ENCODE measurements at regions not wholly inside any gene's neighbourhood (a gene's known extent, or its start where the extent isn't known, plus 50 kb on each side); places are given as distances from the start of the nearest gene placed in this dataset.

GRCh38 chr6:167664678-167665660 is 161.7 kb upstream of the AFDN start:
- no peak for ATAC-seq
- TF ChIP-seq CSDC2 (CRISPR knock-in tag; IDR thresholded peaks at IDR 0.05) (no peak), ARNTL (CRISPR knock-in tag; IDR thresholded peaks at IDR 0.05; ENCODE audit: borderline replicate concordance, low read depth) (no peak), BACH2 (CRISPR knock-in tag; IDR thresholded peaks at IDR 0.05; ENCODE audit: borderline replicate concordance) (no peak), GLIS3 (CRISPR knock-in tag; IDR thresholded peaks at IDR 0.05) (no peak), ZFP30 (CRISPR knock-in tag; IDR thresholded peaks at IDR 0.05) (no peak), CREB5 (CRISPR knock-in tag; IDR thresholded peaks at IDR 0.05; ENCODE audit: low read depth) (no peak), ZFP3 (CRISPR knock-in tag; IDR thresholded peaks at IDR 0.05) (no peak), RARB (CRISPR knock-in tag; IDR thresholded peaks at IDR 0.05) (no peak), POU6F1 (CRISPR knock-in tag; IDR thresholded peaks at IDR 0.05; ENCODE audit: borderline replicate concordance, low read depth) (no peak), TSHZ2 (CRISPR knock-in tag; IDR thresholded peaks at IDR 0.05) (no peak), CSRNP3 (CRISPR knock-in tag; IDR thresholded peaks at IDR 0.05) (no peak)

- ATAC-seq, result no peak
- TF ChIP-seq SNAI2 (CRISPR knock-in tag; IDR thresholded peaks at IDR 0.05) (no peak), CREB5 (CRISPR knock-in tag; IDR thresholded peaks at IDR 0.05; ENCODE audit: low read depth) (no peak), ZNF8 (CRISPR knock-in tag; IDR thresholded peaks at IDR 0.05) (no peak), ZNF565 (CRISPR knock-in tag; conservative IDR thresholded peaks at IDR 0.05; ENCODE audit: low read depth) (no peak), TCF4 (CRISPR knock-in tag; IDR thresholded peaks at IDR 0.05; ENCODE audit: borderline replicate concordance) (no peak), ZC3H10 (CRISPR knock-in tag; IDR thresholded peaks at IDR 0.05) (no peak), ESRRG (CRISPR knock-in tag; IDR thresholded peaks at IDR 0.05) (no peak), PATZ1 (CRISPR knock-in tag; IDR thresholded peaks at IDR 0.05; ENCODE audit: borderline replicate concordance) (no peak), CSRNP3 (CRISPR knock-in tag; IDR thresholded peaks at IDR 0.05) (no peak), GLIS3 (CRISPR knock-in tag; IDR thresholded peaks at IDR 0.05) (no peak), ZFP30 (CRISPR knock-in tag; IDR thresholded peaks at IDR 0.05) (no peak), ZFP3 (CRISPR knock-in tag; IDR thresholded peaks at IDR 0.05) (no peak), CSDC2 (CRISPR knock-in tag; IDR thresholded peaks at IDR 0.05) (no peak), ZNF70 (CRISPR knock-in tag; IDR thresholded peaks at IDR 0.05) (no peak), RARB (CRISPR knock-in tag; IDR thresholded peaks at IDR 0.05) (no peak), POU6F1 (CRISPR knock-in tag; IDR thresholded peaks at IDR 0.05; ENCODE audit: borderline replicate concordance, low read depth) (no peak), ARNTL (CRISPR knock-in tag; IDR thresholded peaks at IDR 0.05; ENCODE audit: borderline replicate concordance, low read depth) (no peak), BACH2 (CRISPR knock-in tag; IDR thresholded peaks at IDR 0.05; ENCODE audit: borderline replicate concordance) (no peak)
Observed at GRCh38 chr6:167665698-167666330, 160.9 kb upstream of the AFDN start.

Measured in SK-N-SH treated with all-trans-retinoic acid at 6 μM for 48 hours (cell line).